GM23248 (cell line): ENCODE measurements at regions not wholly inside any gene's neighbourhood (a gene's known extent, or its start where the extent isn't known, plus 50 kb on each side); places are given as distances from the start of the nearest gene placed in this dataset.

Source experiments
- EZH2 ChIP-seq: fragments of 200-600 bp; sonication (generic); IDR thresholded peaks from 2 replicates; pipeline ENCODE4 v1.6.1; 2018; ENCODE audit warnings: antibody characterized with exemption, mild to moderate bottlenecking; ENCODE audit not compliant: insufficient read depth, poor library complexity, severe bottlenecking
- EZH2phosphoT487 ChIP-seq: fragments of 200-600 bp; sonication (generic); IDR thresholded peaks from 2 replicates; pipeline ENCODE4 v1.6.1; 2018; ENCODE audit warnings: antibody characterized with exemption, moderate library complexity, mild to moderate bottlenecking, low read depth; ENCODE audit not compliant: insufficient read depth

DNA sequence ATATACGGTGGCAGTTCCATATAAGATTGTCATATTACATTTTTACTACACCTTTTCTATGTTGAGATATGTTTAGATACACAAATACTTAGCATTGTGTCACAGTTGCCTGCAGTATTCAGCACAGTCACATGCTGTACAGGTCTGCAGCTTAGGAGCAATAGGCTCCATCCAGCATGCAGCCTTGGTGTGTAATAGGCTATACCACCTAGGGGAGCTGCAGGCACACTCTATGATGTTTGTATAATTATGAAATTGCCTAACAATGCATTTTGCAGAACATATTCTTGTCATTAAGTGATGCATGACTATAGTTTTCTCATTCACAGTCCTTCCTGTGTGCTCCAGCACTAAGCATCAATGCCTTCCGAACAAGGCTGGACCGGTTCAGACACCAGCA lies 133.4 kb downstream of the NDUFA10 start:
- no peak for TF ChIP-seq EZH2
- TF ChIP-seq EZH2phosphoT487: no peak
